ENCODE measurements at regions not wholly inside any gene's neighbourhood (a gene's known extent, or its start where the extent isn't known, plus 50 kb on each side); places are given as distances from the start of the nearest gene placed in this dataset.

DNA sequence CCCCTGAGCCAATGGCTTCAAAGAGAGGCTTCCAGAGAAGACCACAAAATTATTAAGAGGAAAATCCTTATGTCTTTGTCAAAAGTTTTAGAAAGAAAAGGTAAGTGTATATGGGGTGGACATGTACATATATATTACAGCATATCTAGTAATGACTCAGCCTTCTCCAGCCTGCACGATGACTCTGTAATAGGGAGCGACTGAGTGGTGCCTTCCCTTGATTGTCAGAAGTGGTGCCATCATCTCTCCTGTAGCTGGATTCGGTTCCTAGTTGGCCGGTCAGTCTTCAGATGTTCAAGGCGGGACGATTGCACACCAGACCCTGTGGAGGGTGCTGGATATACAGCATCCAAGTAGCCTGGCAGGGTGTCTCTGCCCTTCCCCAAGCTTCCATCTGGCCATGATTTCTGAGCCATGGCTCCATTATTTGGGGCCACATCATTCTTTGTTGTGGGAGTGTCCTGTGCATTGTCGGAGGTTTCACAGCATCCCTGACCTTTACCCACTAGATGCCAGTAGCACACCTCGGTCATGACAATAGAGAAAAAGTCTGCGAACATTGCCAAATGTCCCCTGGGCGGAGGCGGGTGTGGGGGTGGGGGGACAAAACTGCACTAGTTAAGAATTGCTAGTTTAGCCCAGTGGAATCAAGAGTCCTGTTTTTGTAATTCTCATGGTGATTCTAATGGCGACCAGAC lies 206.2 kb upstream of the KAZN start:
- Histone ChIP-seq H3K4me1 (ENCODE audit: insufficient read depth, low read length) (no peaks in the 10 kb centered on the region), H3K79me2 (ENCODE audit: insufficient read depth, low read length) (no peaks in the 10 kb centered on the region), H3K36me3 (replicated peaks in 1 of 2; ENCODE audit: control insufficient read depth in 1 of 2, insufficient read depth in 2 of 2, low read length in 2 of 2) (no peaks in the 10 kb centered on the region), H3K27ac (ENCODE audit: extremely low read length, insufficient read depth, low read length) (no peak overlapping the region), H3K9ac (ENCODE audit: insufficient read depth, low read depth, low read length) (no peak overlapping the region), H3K9me3 (ENCODE audit: low read length) (0 out of 2 replicates have a peak, but pooled peaks cover 5% of the 10 kb centered on the region), H3K27me3 (ENCODE audit: control insufficient read depth in 1 of 2, insufficient read depth in 2 of 2, low read length in 2 of 2) (no peaks in the 10 kb centered on the region), H2AFZ (ENCODE audit: low read length) (no peak overlapping the region), H3K4me3 (replicated peaks in 1 of 3; ENCODE audit: insufficient read depth in 1 of 3, low read depth in 2 of 3, low read length in 3 of 3) (no peak overlapping the region), H3K4me2 (ENCODE audit: low read depth, low read length) (no peak overlapping the region), H4K20me1 (ENCODE audit: insufficient read depth, low read length) (no peaks in the 10 kb centered on the region)
- intact Hi-C loops (cut with micrococcal nuclease; ENCODE audit: unreplicated experiment) (no loop called here), in situ Hi-C loops (cut with HindIII; ENCODE audit: extremely low pct_ligation_motif_present, low pct_unique_long_range_greater_than_20kb) (no loop called here)
- 16% methylated on average over 8 of the region's 12 CpGs for WGBS (ENCODE audit: low lambda C conversion rate)
- DNase-seq (ENCODE audit: low spot score): no peak
- BruUV-seq (replicated peaks): no TSS peak
- POLR2A ChIA-PET: no interaction called here
- CTCF ChIA-PET (ENCODE audit: low intra/inter-chr PET ratio, low total read pairs): no interaction called here
- FAIRE-seq: no peak
- ATAC-seq: no peak
- TF ChIP-seq CCDC6 (CRISPR knock-in tag; IDR thresholded peaks at IDR 0.05) (no peak), AGO1 (IDR thresholded peaks at IDR 0.05; ENCODE audit: low read depth, low read length, poor library complexity, severe bottlenecking) (no peak), PPARG (CRISPR knock-in tag; conservative IDR thresholded peaks at IDR 0.05) (no peak), ZNF451 (CRISPR knock-in tag; IDR thresholded peaks at IDR 0.05) (no peak), IKZF4 (CRISPR knock-in tag; IDR thresholded peaks at IDR 0.05; ENCODE audit: borderline replicate concordance, low read depth, not compliant biosample characterization) (no peak), THYN1 (CRISPR knock-in tag; IDR thresholded peaks at IDR 0.05; ENCODE audit: borderline replicate concordance, low read depth) (no peak), ZNF101 (CRISPR knock-in tag; IDR thresholded peaks at IDR 0.05; ENCODE audit: borderline replicate concordance, low read depth) (no peak), NR2F1 (CRISPR knock-in tag; IDR thresholded peaks at IDR 0.05) (no peak), ZSCAN29 (CRISPR knock-in tag; conservative IDR thresholded peaks at IDR 0.05) (no peak)
- TF ChIP-seq, protein P1, sequence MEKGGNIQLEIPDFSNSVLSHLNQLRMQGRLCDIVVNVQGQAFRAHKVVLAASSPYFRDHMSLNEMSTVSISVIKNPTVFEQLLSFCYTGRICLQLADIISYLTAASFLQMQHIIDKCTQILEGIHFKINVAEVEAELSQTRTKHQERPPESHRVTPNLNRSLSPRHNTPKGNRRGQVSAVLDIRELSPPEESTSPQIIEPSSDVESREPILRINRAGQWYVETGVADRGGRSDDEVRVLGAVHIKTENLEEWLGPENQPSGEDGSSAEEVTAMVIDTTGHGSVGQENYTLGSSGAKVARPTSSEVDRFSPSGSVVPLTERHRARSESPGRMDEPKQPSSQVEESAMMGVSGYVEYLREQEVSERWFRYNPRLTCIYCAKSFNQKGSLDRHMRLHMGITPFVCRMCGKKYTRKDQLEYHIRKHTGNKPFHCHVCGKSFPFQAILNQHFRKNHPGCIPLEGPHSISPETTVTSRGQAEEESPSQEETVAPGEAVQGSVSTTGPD (CRISPR knock-in tag; IDR thresholded peaks at IDR 0.05): no peak
- TF ChIP-seq, protein P2, sequence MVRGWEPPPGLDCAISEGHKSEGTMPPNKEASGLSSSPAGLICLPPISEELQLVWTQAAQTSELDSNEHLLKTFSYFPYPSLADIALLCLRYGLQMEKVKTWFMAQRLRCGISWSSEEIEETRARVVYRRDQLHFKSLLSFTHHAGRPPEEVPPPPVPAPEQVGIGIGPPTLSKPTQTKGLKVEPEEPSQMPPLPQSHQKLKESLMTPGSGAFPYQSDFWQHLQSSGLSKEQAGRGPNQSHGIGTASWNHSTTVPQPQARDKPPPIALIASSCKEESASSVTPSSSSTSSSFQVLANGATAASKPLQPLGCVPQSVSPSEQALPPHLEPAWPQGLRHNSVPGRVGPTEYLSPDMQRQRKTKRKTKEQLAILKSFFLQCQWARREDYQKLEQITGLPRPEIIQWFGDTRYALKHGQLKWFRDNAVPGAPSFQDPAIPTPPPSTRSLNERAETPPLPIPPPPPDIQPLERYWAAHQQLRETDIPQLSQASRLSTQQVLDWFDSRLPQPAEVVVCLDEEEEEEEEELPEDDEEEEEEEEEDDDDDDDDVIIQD (CRISPR knock-in tag; IDR thresholded peaks at IDR 0.05; ENCODE audit: low read depth): no peak
- TF ChIP-seq, protein P3, sequence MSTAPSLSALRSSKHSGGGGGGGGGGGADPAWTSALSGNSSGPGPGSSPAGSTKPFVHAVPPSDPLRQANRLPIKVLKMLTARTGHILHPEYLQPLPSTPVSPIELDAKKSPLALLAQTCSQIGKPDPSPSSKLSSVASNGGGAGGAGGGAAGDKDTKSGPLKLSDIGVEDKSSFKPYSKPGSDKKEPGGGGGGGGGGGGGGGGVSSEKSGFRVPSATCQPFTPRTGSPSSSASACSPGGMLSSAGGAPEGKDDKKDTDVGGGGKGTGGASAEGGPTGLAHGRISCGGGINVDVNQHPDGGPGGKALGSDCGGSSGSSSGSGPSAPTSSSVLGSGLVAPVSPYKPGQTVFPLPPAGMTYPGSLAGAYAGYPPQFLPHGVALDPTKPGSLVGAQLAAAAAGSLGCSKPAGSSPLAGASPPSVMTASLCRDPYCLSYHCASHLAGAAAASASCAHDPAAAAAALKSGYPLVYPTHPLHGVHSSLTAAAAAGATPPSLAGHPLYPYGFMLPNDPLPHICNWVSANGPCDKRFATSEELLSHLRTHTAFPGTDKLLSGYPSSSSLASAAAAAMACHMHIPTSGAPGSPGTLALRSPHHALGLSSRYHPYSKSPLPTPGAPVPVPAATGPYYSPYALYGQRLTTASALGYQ (CRISPR knock-in tag; IDR thresholded peaks at IDR 0.05): no peak
- TF ChIP-seq, protein P4, sequence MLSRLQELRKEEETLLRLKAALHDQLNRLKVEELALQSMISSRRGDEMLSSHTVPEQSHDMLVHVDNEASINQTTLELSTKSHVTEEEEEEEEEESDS (CRISPR knock-in tag; IDR thresholded peaks at IDR 0.05; ENCODE audit: borderline replicate concordance): no peak
- TF ChIP-seq, protein P5, sequence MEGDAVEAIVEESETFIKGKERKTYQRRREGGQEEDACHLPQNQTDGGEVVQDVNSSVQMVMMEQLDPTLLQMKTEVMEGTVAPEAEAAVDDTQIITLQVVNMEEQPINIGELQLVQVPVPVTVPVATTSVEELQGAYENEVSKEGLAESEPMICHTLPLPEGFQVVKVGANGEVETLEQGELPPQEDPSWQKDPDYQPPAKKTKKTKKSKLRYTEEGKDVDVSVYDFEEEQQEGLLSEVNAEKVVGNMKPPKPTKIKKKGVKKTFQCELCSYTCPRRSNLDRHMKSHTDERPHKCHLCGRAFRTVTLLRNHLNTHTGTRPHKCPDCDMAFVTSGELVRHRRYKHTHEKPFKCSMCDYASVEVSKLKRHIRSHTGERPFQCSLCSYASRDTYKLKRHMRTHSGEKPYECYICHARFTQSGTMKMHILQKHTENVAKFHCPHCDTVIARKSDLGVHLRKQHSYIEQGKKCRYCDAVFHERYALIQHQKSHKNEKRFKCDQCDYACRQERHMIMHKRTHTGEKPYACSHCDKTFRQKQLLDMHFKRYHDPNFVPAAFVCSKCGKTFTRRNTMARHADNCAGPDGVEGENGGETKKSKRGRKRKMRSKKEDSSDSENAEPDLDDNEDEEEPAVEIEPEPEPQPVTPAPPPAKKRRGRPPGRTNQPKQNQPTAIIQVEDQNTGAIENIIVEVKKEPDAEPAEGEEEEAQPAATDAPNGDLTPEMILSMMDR (CRISPR knock-in tag; IDR thresholded peaks at IDR 0.05): no peak
- TF ChIP-seq, protein P6, sequence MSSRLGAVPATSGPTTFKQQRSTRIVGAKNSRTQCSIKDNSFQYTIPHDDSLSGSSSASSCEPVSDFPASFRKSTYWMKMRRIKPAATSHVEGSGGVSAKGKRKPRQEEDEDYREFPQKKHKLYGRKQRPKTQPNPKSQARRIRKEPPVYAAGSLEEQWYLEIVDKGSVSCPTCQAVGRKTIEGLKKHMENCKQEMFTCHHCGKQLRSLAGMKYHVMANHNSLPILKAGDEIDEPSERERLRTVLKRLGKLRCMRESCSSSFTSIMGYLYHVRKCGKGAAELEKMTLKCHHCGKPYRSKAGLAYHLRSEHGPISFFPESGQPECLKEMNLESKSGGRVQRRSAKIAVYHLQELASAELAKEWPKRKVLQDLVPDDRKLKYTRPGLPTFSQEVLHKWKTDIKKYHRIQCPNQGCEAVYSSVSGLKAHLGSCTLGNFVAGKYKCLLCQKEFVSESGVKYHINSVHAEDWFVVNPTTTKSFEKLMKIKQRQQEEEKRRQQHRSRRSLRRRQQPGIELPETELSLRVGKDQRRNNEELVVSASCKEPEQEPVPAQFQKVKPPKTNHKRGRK (CRISPR knock-in tag; IDR thresholded peaks at IDR 0.05): no peak
